H9 (cell line): ENCODE measurements at regions not wholly inside any gene's neighbourhood (a gene's known extent, or its start where the extent isn't known, plus 50 kb on each side); places are given as distances from the start of the nearest gene placed in this dataset.

Experiments
- DNase-seq: peaks from one replicate; pipeline ENCODE4 v3.0.0-alpha.2; 2017
- H2AFZ ChIP-seq: one replicate; pipeline ENCODE4 v1.6.1; 2013; ENCODE audit warnings: mild to moderate bottlenecking, low read length, control low read depth, moderate library complexity
- H2AK5ac ChIP-seq: 2 replicates; pipeline ENCODE4 v1.6.1; 2013; ENCODE audit warnings: low read length, control low read depth, mixed read lengths; ENCODE audit not compliant: insufficient read length
- H2BK120ac ChIP-seq: one replicate; pipeline ENCODE4 v1.6.1; 2013; ENCODE audit warnings: low read depth, mild to moderate bottlenecking, low read length, control low read depth, inconsistent platforms; ENCODE audit not compliant: poor library complexity, severe bottlenecking
- H2BK12ac ChIP-seq: 2 replicates; pipeline ENCODE4 v1.6.1; 2013; ENCODE audit warnings: low read length, control low read depth, mixed read lengths, low read depth; ENCODE audit not compliant: insufficient read length
- H2BK15ac ChIP-seq: 2 replicates; pipeline ENCODE4 v1.6.1; 2013; ENCODE audit warnings: low read depth, low read length, control low read depth
- H2BK20ac ChIP-seq: one replicate; pipeline ENCODE4 v1.6.1; 2013; ENCODE audit warnings: low read depth, mild to moderate bottlenecking, low read length, control low read depth, inconsistent platforms; ENCODE audit not compliant: poor library complexity, severe bottlenecking
- H2BK5ac ChIP-seq: 2 replicates; pipeline ENCODE4 v1.6.1; 2013; ENCODE audit warnings: low read length, control low read depth, mixed read lengths; ENCODE audit not compliant: insufficient read length
- H3K14ac ChIP-seq: 2 replicates; pipeline ENCODE4 v1.6.1; 2013; ENCODE audit warnings: low read length, control low read depth; ENCODE audit not compliant: insufficient read depth
- H3K18ac ChIP-seq: 2 replicates; pipeline ENCODE4 v1.6.1; 2013; ENCODE audit warnings: low read depth, mild to moderate bottlenecking, mixed read lengths, low read length, control low read depth; ENCODE audit not compliant: insufficient read length
- H3K23ac ChIP-seq: 2 replicates; pipeline ENCODE4 v1.6.1; 2013; ENCODE audit warnings: low read length, control low read depth, mixed read lengths, low read depth; ENCODE audit not compliant: insufficient read length
- H3K23me2 ChIP-seq: 2 replicates; pipeline ENCODE4 v1.6.1; 2013; ENCODE audit warnings: low read depth, mild to moderate bottlenecking, mixed read lengths, low read length, control low read depth; ENCODE audit not compliant: insufficient read length, poor library complexity, severe bottlenecking
- H3K27ac ChIP-seq: 2 replicates; pipeline ENCODE4 v1.5.1; 2013; ENCODE audit warnings: low read length, control low read depth, mixed read lengths, low read depth; ENCODE audit not compliant: insufficient read length
- H3K27me3 ChIP-seq: 2 replicates; pipeline ENCODE4 v1.6.1; 2013; ENCODE audit warnings: low read length, control low read depth, inconsistent platforms; ENCODE audit not compliant: insufficient read depth
- H3K4ac ChIP-seq: 2 replicates; pipeline ENCODE4 v1.6.1; 2013; ENCODE audit warnings: low read depth, mild to moderate bottlenecking, control low read depth, inconsistent platforms, low read length, moderate library complexity
- H3K4me1 ChIP-seq: 2 replicates; pipeline ENCODE4 v1.6.1; 2013; ENCODE audit warnings: low read length, control low read depth, inconsistent platforms; ENCODE audit not compliant: insufficient read depth
- H3K4me2 ChIP-seq: 2 replicates; pipeline ENCODE4 v1.6.1; 2013; ENCODE audit warnings: low read length, control low read depth, mixed read lengths; ENCODE audit not compliant: insufficient read length, insufficient read depth
- H3K56ac ChIP-seq: 2 replicates; pipeline ENCODE4 v1.6.1; 2013; ENCODE audit warnings: low read depth, mild to moderate bottlenecking, mixed read lengths, low read length, control low read depth; ENCODE audit not compliant: insufficient read length
- H3K79me1 ChIP-seq: 2 replicates; pipeline ENCODE4 v1.6.1; 2013; ENCODE audit warnings: low read depth, mild to moderate bottlenecking, moderate library complexity, low read length, control low read depth, inconsistent platforms; ENCODE audit not compliant: insufficient read depth, poor library complexity, severe bottlenecking
- H3K79me2 ChIP-seq: 2 replicates; pipeline ENCODE4 v1.6.1; 2013; ENCODE audit warnings: low read length, control low read depth, inconsistent platforms; ENCODE audit not compliant: insufficient read depth
- H3K9ac ChIP-seq: 2 replicates; pipeline ENCODE4 v1.6.1; 2013; ENCODE audit warnings: low read length, control low read depth, mixed read lengths; ENCODE audit not compliant: insufficient read length; ENCODE audit errors: extremely low read depth
- H3K9me3 ChIP-seq: one replicate; pipeline ENCODE4 v1.6.1; 2013; ENCODE audit warnings: low read depth, low read length, inconsistent platforms; ENCODE audit not compliant: control insufficient read depth
- H3T11ph ChIP-seq: one replicate; pipeline ENCODE4 v1.6.1; 2013; ENCODE audit warnings: mild to moderate bottlenecking, low read length, control low read depth, inconsistent platforms
- H4K20me1 ChIP-seq: one replicate; pipeline ENCODE4 v1.6.1; 2013; ENCODE audit not compliant: control insufficient read depth, insufficient read length, insufficient read depth
- H4K5ac ChIP-seq: 2 replicates; pipeline ENCODE4 v1.6.1; 2013; ENCODE audit warnings: low read depth, mild to moderate bottlenecking, mixed read lengths, low read length, control low read depth; ENCODE audit not compliant: insufficient read length
- H4K8ac ChIP-seq: replicated peaks from 2 replicates; pipeline ENCODE4 v1.6.1; 2013; ENCODE audit warnings: low read length, control low read depth, mixed read lengths, low read depth; ENCODE audit not compliant: insufficient read length
- H4K91ac ChIP-seq: 2 replicates; pipeline ENCODE4 v1.6.1; 2013; ENCODE audit warnings: low read depth, mild to moderate bottlenecking, moderate library complexity, mixed read lengths, low read length, control low read depth; ENCODE audit not compliant: insufficient read length
- H3K27ac Mint-ChIP-seq, 3 experiments: 2 replicates in 2 of 3; 3 replicates in 1 of 3; pipeline ENCODE4 v1.8.0; 2020 to 2021; ENCODE audit warnings: mixed read lengths in 3 of 3, mild to moderate bottlenecking in 1 of 3, moderate library complexity in 1 of 3
- H3K27me3 Mint-ChIP-seq: 2 replicates; pipeline ENCODE4 v1.8.0; 2021; ENCODE audit warnings: low read depth, mild to moderate bottlenecking, moderate library complexity, mixed read lengths
- H3K36me3 Mint-ChIP-seq, 3 experiments: 2 replicates in 2 of 3; 3 replicates in 1 of 3; pipeline ENCODE4 v1.8.0; 2020 to 2021; ENCODE audit warnings: low read depth in 3 of 3, mixed read lengths in 3 of 3; ENCODE audit not compliant: insufficient read depth in 1 of 3
- H3K4me1 Mint-ChIP-seq, 2 experiments: 2 replicates each; pipeline ENCODE4 v1.8.0; 2020; ENCODE audit warnings: mixed read lengths in 2 of 2
- H3K4me3 Mint-ChIP-seq, 2 experiments: 2 replicates in 1 of 2; 3 replicates in 1 of 2; pipeline ENCODE4 v1.8.0; 2020 to 2021; ENCODE audit warnings: mild to moderate bottlenecking in 2 of 2, mixed read lengths in 2 of 2, moderate library complexity in 1 of 2
- H3K9me3 Mint-ChIP-seq, 2 experiments: 2 replicates in 1 of 2; 3 replicates in 1 of 2; pipeline ENCODE4 v1.8.0; 2020; ENCODE audit warnings: mild to moderate bottlenecking in 2 of 2, mixed read lengths in 2 of 2, moderate library complexity in 1 of 2
- CTCF ChIP-seq: fragments of 200-600 bp; sonication (generic); conservative IDR thresholded peaks from 3 replicates; pipeline ENCODE4 v1.8.0; 2021; ENCODE audit warnings: antibody characterized with exemption, mild to moderate bottlenecking

GRCh38 chr1:199081739-199082138 is 442.9 kb downstream of the PTPRC start:
- no peaks in the 10 kb centered on the region for H3K4me1 Mint-ChIP-seq
- H3K79me2 ChIP-seq: no peaks in the 10 kb centered on the region

More at GRCh38 chr1:199081739-199082138, 442.9 kb downstream of the PTPRC start:
- Histone ChIP-seq H4K91ac (no peak overlapping the region), H3K18ac (no peak overlapping the region), H3K23ac (no peak overlapping the region), H3T11ph (no peak overlapping the region), H2AK5ac (no peak overlapping the region), H2BK20ac (no peak overlapping the region), H4K20me1 (no peaks in the 10 kb centered on the region), H3K4ac (no peak overlapping the region), H3K14ac (no peak overlapping the region), H3K79me1 (no peaks in the 10 kb centered on the region), H2AFZ (no peak overlapping the region), H3K4me2 (no peak overlapping the region), H3K23me2 (no peaks in the 10 kb centered on the region), H2BK5ac (no peak overlapping the region), H3K9ac (no peak overlapping the region), H2BK15ac (no peak overlapping the region), H3K4me1 (no peaks in the 10 kb centered on the region), H2BK120ac (no peak overlapping the region), H2BK12ac (no peak overlapping the region), H4K5ac (no peak overlapping the region), H3K27ac (no peak overlapping the region), H3K9me3 (no peaks in the 10 kb centered on the region), H3K27me3 (no peaks in the 10 kb centered on the region), H3K56ac (no peak overlapping the region), H4K8ac (no peak overlapping the region)
- Mint-ChIP-seq H3K4me3 (no peak overlapping the region), H3K36me3 (no peaks in the 10 kb centered on the region), H3K27ac (no peak overlapping the region), H3K9me3 (no peaks in the 10 kb centered on the region), H3K27me3 (no peaks in the 10 kb centered on the region)
- no peak for TF ChIP-seq CTCF
- no peak for DNase-seq
